ENCODE measurements at regions not wholly inside any gene's neighbourhood (a gene's known extent, or its start where the extent isn't known, plus 50 kb on each side); places are given as distances from the start of the nearest gene placed in this dataset.
"Not testable (repeated sequence)": the region's sequence is repeated elsewhere in the genome, so short reads cannot be mapped to it uniquely, and the experiment has no call there.

GRCh38 chrX:130507015-130507414 lies 105.2 kb downstream of the RBMX2 start:
- no peak overlapping the region for H3K27ac ChIP-seq
- H3K36me3 ChIP-seq, result no peaks in the 10 kb centered on the region
- intact Hi-C loops (cut with DNase I), result no loop called here
- H3K27me3 ChIP-seq, result peaks cover 0 to 10% (median 0%) of the 10 kb centered on the region in 9 donors
- no peaks in the 10 kb centered on the region for H3K4me1 ChIP-seq
- WGBS, 4 donors, result 67 to 86% (median 76%) methylated on average over 2 of the region's 2 CpGs
- ATAC-seq, result no peak
- no peak for DNase-seq
- TF ChIP-seq POLR2A (IDR thresholded peaks at IDR 0.05), result no peak
- TF ChIP-seq CTCF (IDR thresholded peaks at IDR 0.05), result no peak
- no peak overlapping the region for H3K4me3 ChIP-seq
- H3K9me3 ChIP-seq, result no peaks in the 10 kb centered on the region

DNA sequence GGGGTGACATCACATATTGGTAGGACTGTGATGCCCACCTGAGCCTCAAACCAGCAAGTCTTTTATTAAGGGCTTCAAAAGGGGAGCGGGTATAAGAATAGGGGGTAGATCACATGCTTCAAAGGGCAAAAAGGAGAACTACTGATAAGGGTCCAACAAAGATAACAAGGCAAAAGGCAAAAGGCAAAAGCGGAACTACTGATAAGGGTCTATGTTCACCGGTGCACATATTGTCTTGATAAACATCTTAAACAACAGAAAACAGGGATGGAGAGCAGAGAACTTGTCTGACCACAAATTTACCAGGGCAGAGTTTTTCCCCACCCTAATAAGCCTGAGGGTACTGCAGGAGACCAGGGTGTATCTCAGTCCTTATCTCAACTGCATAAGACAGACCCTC lies 110.7 kb downstream of the RBMX2 start:
- DNase-seq; H3K27ac ChIP-seq; H3K4me1 ChIP-seq; ATAC-seq; intact Hi-C loops (cut with DNase I); H3K9me3 ChIP-seq; H3K36me3 ChIP-seq; H3K4me3 ChIP-seq: not testable (repeated sequence)
- H3K27me3 ChIP-seq, result peaks cover 0 to 15% (median 0%) of the 10 kb centered on the region in 9 donors
- WGBS, 4 donors, result 78 to 85% (median 82%) methylated on average over 3 of the region's 3 CpGs

DNA sequence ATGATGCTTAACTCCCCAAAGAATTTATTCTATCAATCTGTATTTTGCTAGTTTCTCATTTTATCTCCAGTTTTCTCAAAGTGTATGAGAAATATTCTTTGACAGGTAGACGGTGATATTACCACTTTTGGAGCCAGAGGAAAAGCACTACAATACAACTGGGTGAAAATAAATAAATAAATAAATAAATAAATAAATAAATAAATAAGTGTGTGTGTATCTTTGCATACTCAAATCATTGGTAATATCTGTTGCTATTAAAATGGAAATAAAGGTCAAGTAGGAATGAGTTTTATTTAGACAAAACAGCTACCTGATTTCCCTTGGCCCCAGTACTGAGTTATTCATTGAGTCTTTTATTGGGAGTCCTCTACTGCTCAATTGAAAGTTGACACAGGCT lies 114.3 kb downstream of the RBMX2 start:
- no peak for TF ChIP-seq CTCF (IDR thresholded peaks at IDR 0.05)
- TF ChIP-seq POLR2A (IDR thresholded peaks at IDR 0.05), result no peak
- ATAC-seq (no peak), DNase-seq (no peak)
- Histone ChIP-seq H3K27me3 (peaks cover 0 to 8% (median 0%) of the 10 kb centered on the region in 9 donors), H3K4me1 (no peaks in the 10 kb centered on the region), H3K36me3 (no peaks in the 10 kb centered on the region), H3K9me3 (no peaks in the 10 kb centered on the region), H3K27ac (no peak overlapping the region), H3K4me3 (no peak overlapping the region)
- intact Hi-C loops (cut with DNase I), result no loop called here
- WGBS, 4 donors, result 61 to 92% (median 81%) methylated on average over 1 of the region's 1 CpG

DNA sequence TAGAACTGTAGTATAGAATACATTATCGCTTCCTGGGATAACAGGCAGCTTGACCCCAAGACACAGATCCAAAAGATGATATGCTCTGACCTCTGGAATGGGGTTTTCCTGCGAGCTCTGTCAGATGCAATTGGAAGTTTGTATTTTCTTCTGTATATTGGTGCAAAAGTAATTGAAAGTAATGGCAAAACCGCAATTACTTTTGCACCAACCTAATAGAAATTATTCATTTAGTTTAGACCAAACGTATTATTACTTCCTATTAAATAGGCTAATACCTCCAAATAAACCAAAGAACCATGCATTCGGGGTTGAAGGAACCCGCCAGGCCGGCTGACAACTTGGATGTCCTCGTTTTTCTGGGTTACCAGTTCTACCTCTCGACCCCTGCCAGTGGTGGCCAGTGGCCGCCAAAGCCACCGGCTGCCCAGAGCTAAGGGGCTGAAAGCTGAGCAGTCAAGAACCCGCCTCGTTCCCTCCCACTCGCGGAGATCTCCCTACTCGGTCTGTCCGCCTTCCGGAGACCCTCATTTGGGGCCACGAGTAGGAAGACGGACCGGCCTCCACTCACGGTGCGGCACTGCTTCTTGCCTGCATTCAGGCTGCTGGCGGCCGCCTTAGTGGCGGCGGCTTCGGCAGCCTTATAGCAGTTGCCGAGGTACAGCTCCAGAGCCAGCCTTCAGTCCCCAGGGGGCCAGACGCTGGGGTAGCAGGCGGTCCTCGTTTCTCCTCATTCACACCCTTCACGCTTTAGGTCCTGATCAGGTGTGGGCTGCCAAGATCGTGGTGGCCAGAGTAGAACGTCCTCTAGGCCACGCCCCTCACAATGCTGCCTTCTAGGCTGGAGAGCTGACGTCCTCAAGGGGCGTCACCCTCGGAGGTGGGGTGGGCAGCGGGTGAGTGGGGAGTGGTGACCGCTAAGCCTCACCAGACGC lies 121.9 kb downstream of the RBMX2 start:
- DNase-seq, result peak; percentile 13 to 53 (median 30)
- 16 to 57% (median 28%) methylated on average over 25 to 42 of the region's 42 CpGs for WGBS, 4 donors
- intact Hi-C loops (cut with DNase I), result no loop called here

More for the DNA sequence above, 121.9 kb downstream of the RBMX2 start:
- ATAC-seq, result peak in 3 of 4 donors; percentile 60 to 81 (median 71)
- no peak overlapping the region for H3K27ac ChIP-seq
- H3K4me3 ChIP-seq, result peak overlapping the region in 10 of 12 donors; percentile 4 to 55 (median 39)
- no peaks in the 10 kb centered on the region for H3K36me3 ChIP-seq
- H3K9me3 ChIP-seq, result no peaks in the 10 kb centered on the region
- no peak for TF ChIP-seq CTCF (IDR thresholded peaks at IDR 0.05)
- TF ChIP-seq POLR2A (IDR thresholded peaks at IDR 0.05), result no peak
- peaks cover 0 to 6% (median 0%) of the 10 kb centered on the region in 12 donors for H3K4me1 ChIP-seq
- peaks cover 0 to 6% (median 0%) of the 10 kb centered on the region in 9 donors for H3K27me3 ChIP-seq

Data from heart left ventricle (tissue), 16 donors.